GM19463 (cell line): ENCODE measurements at regions not wholly inside any gene's neighbourhood (a gene's known extent, or its start where the extent isn't known, plus 50 kb on each side); places are given as distances from the start of the nearest gene placed in this dataset.
"Not testable (repeated sequence)": the region's sequence is repeated elsewhere in the genome, so short reads cannot be mapped to it uniquely, and the experiment has no call there.

Experiments used
- ATAC-seq: cut with Tn5 transposase; IDR thresholded peaks from one replicate; pipeline ENCODE4 v1.9.1; 2021; ENCODE audit warnings: mild to moderate bottlenecking, moderate library complexity; ENCODE audit not compliant: unreplicated experiment

DNA sequence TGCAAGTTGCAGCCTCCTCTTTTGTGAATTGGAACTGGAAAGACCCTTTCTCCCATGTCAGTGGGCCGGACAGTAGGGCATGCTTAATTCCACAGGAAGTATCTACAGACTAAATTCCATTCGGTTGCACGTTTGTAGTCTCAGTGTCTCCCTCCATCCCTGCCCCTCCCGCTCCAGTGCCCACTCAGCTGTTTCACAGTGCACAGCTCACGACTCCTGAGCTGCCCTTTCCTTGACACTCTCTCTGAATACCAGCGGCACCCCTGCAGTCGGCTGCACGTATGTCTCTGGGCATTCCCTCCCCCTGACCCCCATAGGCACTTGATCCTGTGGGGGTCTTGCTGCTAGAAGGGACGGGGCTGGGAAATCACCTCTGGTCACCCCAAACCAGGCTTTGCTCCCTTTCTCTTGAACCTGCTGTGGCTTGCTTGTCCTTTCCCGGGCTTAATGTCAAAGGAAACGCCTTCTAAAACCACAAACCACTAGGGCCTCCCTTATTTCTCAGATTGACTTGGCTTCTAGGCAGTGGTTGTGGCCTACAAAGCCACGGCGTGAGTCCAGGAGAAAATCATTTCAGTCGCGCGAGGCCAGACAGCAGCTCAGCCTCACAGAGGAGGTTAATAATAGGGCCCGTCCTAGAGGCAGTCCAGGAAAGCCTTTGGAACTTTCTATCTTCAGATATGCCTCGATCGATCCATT is 365.3 kb upstream of the PROX1 start:
- peak; percentile 76 for ATAC-seq

GRCh38 chr1:213623064-213623581 is 364.6 kb upstream of the PROX1 start:
- ATAC-seq = no peak

DNA sequence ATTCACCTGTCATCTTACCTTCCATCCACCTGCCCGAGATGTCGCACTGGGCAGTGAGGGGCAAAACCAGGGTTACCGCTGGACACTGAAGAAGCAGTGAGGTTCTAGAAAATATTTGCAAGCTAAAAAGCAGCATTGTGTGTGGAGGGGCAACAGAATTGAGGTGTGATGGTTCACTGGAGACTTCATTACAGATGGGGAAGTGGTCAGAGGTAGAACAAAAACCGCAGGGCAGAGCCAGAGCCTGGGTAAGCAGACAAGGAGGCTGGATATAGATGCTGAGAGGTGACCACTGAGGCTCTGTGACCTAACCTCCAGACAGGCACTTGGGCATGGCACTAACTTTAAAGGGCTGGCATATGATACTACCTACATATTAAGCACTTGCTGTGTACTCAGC is 363.9 kb upstream of the PROX1 start:
- ATAC-seq = no peak

- not testable (repeated sequence) for ATAC-seq
Observed at GRCh38 chr1:213636778-213637177, 351.0 kb upstream of the PROX1 start.

GRCh38 chr1:213641312-213641711 is 346.5 kb upstream of the PROX1 start:
- no peak for ATAC-seq

DNA sequence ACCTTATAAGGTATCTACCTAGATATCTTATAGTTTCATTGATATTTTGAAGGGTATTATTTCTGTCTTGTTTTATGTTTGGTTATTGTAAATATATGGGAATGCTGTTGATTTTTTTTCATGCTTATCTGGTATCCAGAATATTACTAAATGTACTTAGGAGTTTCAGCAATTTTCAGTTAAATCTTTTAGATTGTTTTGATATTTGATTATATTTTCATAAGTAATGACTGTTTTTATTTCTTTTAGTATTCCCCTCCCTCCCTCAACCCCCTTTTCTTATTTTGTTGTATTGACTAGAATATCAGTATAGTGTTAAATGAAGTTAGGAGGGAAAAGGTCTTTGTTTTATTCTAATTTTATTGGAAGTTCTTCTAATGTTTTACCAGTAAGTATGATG is 344.4 kb upstream of the PROX1 start:
- ATAC-seq = no peak

- no peak for ATAC-seq
Observed at GRCh38 chr1:213647864-213648650, 339.7 kb upstream of the PROX1 start.

- ATAC-seq = no peak
Observed at GRCh38 chr1:213649373-213649772, 338.4 kb upstream of the PROX1 start.

DNA sequence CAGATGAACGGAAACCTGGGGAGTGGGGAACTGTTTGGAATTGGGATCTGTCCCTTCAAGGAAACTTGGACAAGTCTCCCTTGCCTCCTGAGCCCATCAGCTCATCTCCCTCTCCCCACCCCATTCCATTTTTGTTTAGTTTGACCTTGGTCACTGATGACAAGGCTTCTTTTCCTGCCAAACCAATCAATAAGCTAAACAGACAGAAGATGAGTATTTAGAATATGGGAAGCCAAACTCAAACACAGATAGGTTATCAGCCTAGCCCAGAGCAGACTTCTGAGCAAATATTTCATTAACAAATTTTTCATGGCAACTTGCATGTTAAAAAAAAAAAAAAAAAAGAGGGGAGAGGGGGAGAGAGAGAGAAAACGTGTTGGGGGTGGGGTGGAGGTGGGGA is 337.2 kb upstream of the PROX1 start:
- ATAC-seq = no peak

DNA sequence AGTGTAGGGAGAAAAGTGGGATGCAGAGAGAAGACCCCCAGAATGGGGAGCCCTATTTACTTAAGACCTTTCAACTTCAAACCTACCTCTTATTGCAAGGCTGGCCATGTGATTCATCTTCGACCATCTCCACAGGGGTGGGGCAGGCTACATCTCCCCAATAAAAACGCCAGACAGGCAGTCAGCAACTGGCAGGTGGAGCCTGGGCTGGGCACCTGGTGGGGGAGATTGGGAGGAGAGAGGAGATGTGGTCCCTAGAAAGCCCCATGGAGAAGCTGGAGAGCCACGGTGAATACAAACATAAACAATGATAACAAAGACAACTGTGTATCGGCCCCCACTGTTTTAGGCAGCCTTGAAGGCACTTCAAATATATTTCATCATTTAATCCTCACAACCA is 336.7 kb upstream of the PROX1 start:
- no peak for ATAC-seq

GRCh38 chr1:213652109-213652508 is 335.7 kb upstream of the PROX1 start:
- no peak for ATAC-seq

DNA sequence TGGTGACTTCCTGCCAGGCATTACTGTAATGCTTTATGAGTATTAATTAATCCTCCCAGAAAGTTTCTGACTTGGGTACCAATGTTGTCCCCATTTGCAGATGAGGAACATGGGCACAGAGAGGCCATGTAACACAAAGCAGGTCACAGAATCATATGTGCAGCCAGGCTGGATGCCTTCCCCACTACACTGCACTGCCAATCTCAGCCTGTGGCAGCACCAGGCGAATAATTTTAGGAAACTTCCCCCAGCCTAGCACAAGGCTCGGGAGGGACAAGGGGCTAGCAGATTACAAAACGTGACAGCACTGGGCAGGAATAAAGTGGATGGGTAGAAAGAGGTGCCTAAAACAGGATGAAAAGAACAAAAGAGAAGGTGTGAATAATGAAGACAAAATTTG is 331.7 kb upstream of the PROX1 start:
- ATAC-seq = no peak

DNA sequence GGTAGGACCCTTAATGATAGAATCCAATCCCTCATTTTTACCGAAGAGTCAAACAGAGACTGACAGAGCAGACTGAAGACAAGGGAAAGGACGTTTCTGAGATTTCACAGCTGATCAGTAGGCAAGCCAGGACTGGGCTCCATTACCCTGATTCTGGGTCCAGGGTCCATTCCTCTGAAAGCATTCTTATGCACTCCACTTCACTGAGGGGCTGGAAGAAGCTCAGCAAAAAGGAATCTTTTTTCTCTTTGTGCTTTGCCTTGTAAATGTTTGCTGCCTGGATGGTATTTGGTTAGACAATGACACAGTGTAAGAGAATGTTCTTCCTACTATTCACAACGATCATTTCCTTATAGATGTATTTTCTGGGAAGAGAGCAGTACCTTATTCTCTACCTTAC is 331.3 kb upstream of the PROX1 start:
- no peak for ATAC-seq

DNA sequence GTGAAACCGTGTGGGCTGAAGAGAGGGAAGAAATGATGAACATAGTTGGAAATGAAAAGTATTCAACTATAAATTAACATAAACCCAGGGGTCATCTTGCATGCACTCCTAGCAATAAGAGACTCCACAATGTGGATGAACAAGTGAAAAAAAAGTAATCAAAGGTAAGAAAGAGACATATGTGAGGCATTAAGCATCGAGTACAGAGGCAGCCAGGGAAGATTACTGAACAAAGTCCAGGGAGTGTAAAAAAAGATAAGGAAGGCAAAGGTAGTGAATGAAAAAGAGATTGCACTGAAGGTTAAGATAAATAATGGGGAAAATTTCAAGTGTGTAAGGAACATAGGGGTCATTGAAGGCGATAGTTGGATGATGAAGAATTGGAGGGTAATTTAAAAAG is 330.8 kb upstream of the PROX1 start:
- no peak for ATAC-seq

- no peak for ATAC-seq
Observed at GRCh38 chr1:213657879-213658278, 329.9 kb upstream of the PROX1 start.

GRCh38 chr1:213658457-213658856 is 329.3 kb upstream of the PROX1 start:
- ATAC-seq = no peak

GRCh38 chr1:213659580-213660547 is 327.9 kb upstream of the PROX1 start:
- ATAC-seq = no peak

GRCh38 chr1:213661302-213661701 is 326.5 kb upstream of the PROX1 start:
- ATAC-seq = no peak

GRCh38 chr1:213666113-213666512 is 321.7 kb upstream of the PROX1 start:
- ATAC-seq = no peak

DNA sequence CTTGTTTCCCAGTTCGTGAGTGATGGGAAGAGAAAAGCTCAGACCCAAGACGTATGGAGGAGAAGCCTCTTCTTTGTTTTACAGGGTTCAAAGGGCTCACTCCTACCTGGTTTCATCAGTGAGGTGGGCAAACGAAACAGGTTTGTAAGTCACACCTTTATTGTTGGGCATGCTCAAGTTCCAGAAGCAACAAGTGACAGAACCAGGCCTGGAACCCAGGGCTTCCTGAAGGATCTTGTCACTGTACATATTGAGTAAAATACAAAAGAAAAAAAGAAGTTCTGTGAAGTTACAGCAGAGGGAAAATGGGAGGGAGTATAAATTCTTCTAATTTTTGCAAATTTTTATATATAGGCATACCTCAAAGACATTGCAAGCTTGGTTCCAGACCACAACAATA is 320.9 kb upstream of the PROX1 start:
- ATAC-seq = no peak

- no peak for ATAC-seq
Observed at GRCh38 chr1:213669512-213669911, 318.3 kb upstream of the PROX1 start.
